Osteocyte (in vitro differentiated cells): ENCODE measurements at regions not wholly inside any gene's neighbourhood (a gene's known extent, or its start where the extent isn't known, plus 50 kb on each side); places are given as distances from the start of the nearest gene placed in this dataset.

Experiments
- DNase-seq: peaks from one replicate; pipeline ENCODE4 v3.0.0; 2021; ENCODE audit warnings: mixed read lengths; ENCODE audit not compliant: unreplicated experiment; ENCODE audit errors: extremely low spot score
- H3K27ac Mint-ChIP-seq: one replicate; pipeline ENCODE4 v1.8.0; 2021; ENCODE audit warnings: mild to moderate bottlenecking, mixed read lengths; ENCODE audit not compliant: unreplicated experiment
- H3K27me3 Mint-ChIP-seq: one replicate; pipeline ENCODE4 v1.8.0; 2021; ENCODE audit warnings: mixed read lengths; ENCODE audit not compliant: unreplicated experiment
- H3K36me3 Mint-ChIP-seq: one replicate; pipeline ENCODE4 v1.8.0; 2021; ENCODE audit warnings: mixed read lengths; ENCODE audit not compliant: unreplicated experiment
- H3K4me1 Mint-ChIP-seq: one replicate; pipeline ENCODE4 v1.8.0; 2021; ENCODE audit warnings: mixed read lengths; ENCODE audit not compliant: unreplicated experiment
- H3K4me3 Mint-ChIP-seq: one replicate; pipeline ENCODE4 v1.8.0; 2021; ENCODE audit warnings: mild to moderate bottlenecking, moderate library complexity, mixed read lengths; ENCODE audit not compliant: unreplicated experiment
- H3K9me3 Mint-ChIP-seq: one replicate; pipeline ENCODE4 v1.8.0; 2021; ENCODE audit warnings: mixed read lengths; ENCODE audit not compliant: unreplicated experiment
- TF ChIP-seq, protein P1 (sequence below): fragments of 200-600 bp; sonication (generic); IDR thresholded peaks from 2 replicates; pipeline ENCODE4 v1.5.0; 2021; ENCODE audit warnings: antibody characterized with exemption, mild to moderate bottlenecking, moderate library complexity

DNA sequence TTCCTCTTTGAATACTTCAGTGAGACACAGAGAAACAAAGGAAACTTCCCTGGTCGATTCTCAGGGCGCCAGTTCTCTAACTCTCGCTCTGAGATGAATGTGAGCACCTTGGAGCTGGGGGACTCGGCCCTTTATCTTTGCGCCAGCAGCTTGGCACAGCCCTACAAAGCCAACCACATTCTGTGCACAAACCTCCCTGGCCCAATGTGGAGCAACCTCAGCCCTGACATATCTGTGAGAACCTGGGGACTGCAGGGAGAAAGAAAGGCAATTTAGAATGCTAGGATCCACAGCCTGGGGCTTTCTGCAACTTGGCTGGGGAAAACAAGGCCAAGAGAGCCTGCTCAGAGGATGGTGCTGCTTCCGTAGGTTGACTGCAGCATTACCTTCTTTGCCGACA lies 63.5 kb upstream of the PRSS58 start:
- Mint-ChIP-seq H3K4me3 (no peak overlapping the region), H3K9me3 (no peaks in the 10 kb centered on the region), H3K27me3 (peaks cover 15% of the 10 kb centered on the region), H3K36me3 (no peaks in the 10 kb centered on the region), H3K27ac (no peak overlapping the region), H3K4me1 (peaks cover under 1% of the 10 kb centered on the region)
- DNase-seq = no peak
- TF ChIP-seq, protein P1, sequence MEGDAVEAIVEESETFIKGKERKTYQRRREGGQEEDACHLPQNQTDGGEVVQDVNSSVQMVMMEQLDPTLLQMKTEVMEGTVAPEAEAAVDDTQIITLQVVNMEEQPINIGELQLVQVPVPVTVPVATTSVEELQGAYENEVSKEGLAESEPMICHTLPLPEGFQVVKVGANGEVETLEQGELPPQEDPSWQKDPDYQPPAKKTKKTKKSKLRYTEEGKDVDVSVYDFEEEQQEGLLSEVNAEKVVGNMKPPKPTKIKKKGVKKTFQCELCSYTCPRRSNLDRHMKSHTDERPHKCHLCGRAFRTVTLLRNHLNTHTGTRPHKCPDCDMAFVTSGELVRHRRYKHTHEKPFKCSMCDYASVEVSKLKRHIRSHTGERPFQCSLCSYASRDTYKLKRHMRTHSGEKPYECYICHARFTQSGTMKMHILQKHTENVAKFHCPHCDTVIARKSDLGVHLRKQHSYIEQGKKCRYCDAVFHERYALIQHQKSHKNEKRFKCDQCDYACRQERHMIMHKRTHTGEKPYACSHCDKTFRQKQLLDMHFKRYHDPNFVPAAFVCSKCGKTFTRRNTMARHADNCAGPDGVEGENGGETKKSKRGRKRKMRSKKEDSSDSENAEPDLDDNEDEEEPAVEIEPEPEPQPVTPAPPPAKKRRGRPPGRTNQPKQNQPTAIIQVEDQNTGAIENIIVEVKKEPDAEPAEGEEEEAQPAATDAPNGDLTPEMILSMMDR = no peak

- no peaks in the 10 kb centered on the region for H3K36me3 Mint-ChIP-seq
- TF ChIP-seq, protein P1 = no peak
- no peaks in the 10 kb centered on the region for H3K4me1 Mint-ChIP-seq
- DNase-seq = no peak
- peaks cover 18% of the 10 kb centered on the region for H3K27me3 Mint-ChIP-seq
- no peaks in the 10 kb centered on the region for H3K9me3 Mint-ChIP-seq
- H3K4me3 Mint-ChIP-seq = no peak overlapping the region
- H3K27ac Mint-ChIP-seq = no peak overlapping the region
Measured at GRCh38 chr7:142320883-142321282, 63.0 kb upstream of the PRSS58 start.

- DNase-seq = no peak
- H3K9me3 Mint-ChIP-seq = no peaks in the 10 kb centered on the region
- H3K4me1 Mint-ChIP-seq = no peaks in the 10 kb centered on the region
- peaks cover 16% of the 10 kb centered on the region for H3K27me3 Mint-ChIP-seq
- no peak overlapping the region for H3K27ac Mint-ChIP-seq
- no peaks in the 10 kb centered on the region for H3K36me3 Mint-ChIP-seq
- TF ChIP-seq, protein P1 = peak; percentile 22
- H3K4me3 Mint-ChIP-seq = no peak overlapping the region
Measured at GRCh38 chr7:142319970-142320369, 62.1 kb upstream of the PRSS58 start.

DNA sequence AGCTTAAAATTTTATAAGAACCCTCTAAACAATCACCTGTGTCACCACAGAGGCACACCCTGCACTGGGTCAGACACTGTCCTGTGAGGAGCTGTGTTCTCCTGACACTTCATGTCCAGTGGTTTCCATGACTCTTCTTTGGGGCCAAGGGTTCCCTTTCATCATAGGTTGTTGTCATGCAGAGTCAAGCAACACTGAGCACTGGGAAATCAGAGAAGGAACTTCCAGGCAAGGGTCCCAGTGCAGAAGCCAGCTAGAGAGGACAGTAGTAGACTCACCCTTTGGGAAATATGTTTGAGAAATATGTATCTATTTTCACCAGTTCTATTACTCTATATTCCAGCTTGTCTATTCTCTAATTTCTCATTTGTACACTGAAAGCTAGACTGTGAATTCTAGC lies 56.4 kb upstream of the PRSS58 start:
- no peak overlapping the region for H3K27ac Mint-ChIP-seq
- DNase-seq = no peak
- H3K4me1 Mint-ChIP-seq = no peaks in the 10 kb centered on the region
- H3K36me3 Mint-ChIP-seq = no peaks in the 10 kb centered on the region
- H3K9me3 Mint-ChIP-seq = no peaks in the 10 kb centered on the region
- peaks cover 11% of the 10 kb centered on the region for H3K27me3 Mint-ChIP-seq
- TF ChIP-seq, protein P1 = no peak
- no peak overlapping the region for H3K4me3 Mint-ChIP-seq

DNA sequence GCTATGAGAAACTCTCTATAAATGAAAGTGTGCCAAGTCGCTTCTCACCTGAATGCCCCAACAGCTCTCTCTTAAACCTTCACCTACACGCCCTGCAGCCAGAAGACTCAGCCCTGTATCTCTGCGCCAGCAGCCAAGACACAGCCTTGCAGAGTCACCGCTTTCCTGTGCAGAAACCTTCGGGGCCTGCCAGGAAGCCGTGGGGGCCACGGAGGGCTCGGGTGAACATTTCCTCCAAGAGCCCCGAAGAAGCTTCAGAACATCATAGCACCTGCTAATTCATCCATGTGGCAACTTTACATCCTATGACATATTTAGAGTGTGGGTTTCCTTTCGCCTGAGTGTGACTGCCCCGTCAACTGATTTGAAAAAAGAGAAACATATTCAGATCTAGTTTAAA lies 55.7 kb upstream of the PRSS58 start:
- Mint-ChIP-seq H3K27me3 (peaks cover 8% of the 10 kb centered on the region), H3K4me1 (no peaks in the 10 kb centered on the region), H3K27ac (no peak overlapping the region), H3K36me3 (no peaks in the 10 kb centered on the region), H3K9me3 (no peaks in the 10 kb centered on the region), H3K4me3 (no peak overlapping the region)
- DNase-seq = no peak
- TF ChIP-seq, protein P1 = no peak
